ENCODE measurements at regions not wholly inside any gene's neighbourhood (a gene's known extent, or its start where the extent isn't known, plus 50 kb on each side); places are given as distances from the start of the nearest gene placed in this dataset.

DNA sequence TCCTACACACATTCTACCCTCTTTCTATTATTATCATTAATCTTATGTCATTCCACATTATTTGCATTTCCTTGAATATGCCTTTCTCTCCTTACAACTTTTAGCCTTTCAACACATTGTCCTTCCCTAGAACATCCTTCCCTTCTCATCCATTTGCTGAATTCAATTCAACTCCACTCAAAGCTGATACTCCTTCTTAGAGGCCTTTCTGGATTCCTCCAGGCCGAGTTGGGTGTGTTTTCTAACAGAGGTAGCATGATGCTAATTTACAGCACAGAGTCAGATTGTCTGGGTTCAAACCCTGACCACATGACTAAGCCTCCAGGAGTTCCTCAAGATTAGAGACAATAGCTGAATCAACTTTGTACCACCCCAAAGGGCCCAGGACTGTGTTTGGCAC lies 63.4 kb upstream of the IL12A start:
- TF ChIP-seq, protein P1, sequence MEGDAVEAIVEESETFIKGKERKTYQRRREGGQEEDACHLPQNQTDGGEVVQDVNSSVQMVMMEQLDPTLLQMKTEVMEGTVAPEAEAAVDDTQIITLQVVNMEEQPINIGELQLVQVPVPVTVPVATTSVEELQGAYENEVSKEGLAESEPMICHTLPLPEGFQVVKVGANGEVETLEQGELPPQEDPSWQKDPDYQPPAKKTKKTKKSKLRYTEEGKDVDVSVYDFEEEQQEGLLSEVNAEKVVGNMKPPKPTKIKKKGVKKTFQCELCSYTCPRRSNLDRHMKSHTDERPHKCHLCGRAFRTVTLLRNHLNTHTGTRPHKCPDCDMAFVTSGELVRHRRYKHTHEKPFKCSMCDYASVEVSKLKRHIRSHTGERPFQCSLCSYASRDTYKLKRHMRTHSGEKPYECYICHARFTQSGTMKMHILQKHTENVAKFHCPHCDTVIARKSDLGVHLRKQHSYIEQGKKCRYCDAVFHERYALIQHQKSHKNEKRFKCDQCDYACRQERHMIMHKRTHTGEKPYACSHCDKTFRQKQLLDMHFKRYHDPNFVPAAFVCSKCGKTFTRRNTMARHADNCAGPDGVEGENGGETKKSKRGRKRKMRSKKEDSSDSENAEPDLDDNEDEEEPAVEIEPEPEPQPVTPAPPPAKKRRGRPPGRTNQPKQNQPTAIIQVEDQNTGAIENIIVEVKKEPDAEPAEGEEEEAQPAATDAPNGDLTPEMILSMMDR (IDR thresholded peaks at IDR 0.05; ENCODE audit: insufficient read depth, low read depth, low read length), result no peak
- DNase-seq (ENCODE audit: low read depth), result no peak
- no peak overlapping the region for H3K4me3 ChIP-seq (ENCODE audit: low read depth, low read length)

GRCh38 chr3:159926573-159926972 lies 62.1 kb upstream of the IL12A start:
- TF ChIP-seq, protein P1 (IDR thresholded peaks at IDR 0.05; ENCODE audit: insufficient read depth, low read depth, low read length), result no peak
- no peak overlapping the region for H3K4me3 ChIP-seq (ENCODE audit: low read depth, low read length)
- no peak for DNase-seq (ENCODE audit: low read depth)

DNA sequence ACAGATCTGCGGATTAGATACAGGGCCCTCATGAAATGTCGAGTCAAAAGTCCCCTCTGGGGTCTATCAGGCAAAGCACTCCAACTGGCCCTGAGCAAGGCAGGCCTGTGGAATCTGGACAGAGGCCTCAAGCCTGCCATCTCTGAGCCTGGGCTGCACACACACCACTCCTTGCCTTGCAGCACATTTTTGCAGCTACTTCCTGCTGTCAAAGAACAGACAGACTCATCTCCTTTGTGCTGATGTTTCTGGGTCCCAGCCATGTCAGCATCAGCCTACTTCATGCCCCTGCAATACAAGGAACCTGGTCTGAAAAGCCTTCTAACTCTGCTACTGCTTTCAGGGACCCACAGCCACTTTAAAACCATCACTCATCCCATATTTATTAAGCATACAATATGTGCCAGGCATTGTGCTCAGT lies 60.6 kb upstream of the IL12A start:
- no peak for DNase-seq (ENCODE audit: low read depth)
- TF ChIP-seq, protein P1 (IDR thresholded peaks at IDR 0.05; ENCODE audit: insufficient read depth, low read depth, low read length), result no peak
- H3K4me3 ChIP-seq (ENCODE audit: low read depth, low read length), result no peak overlapping the region

- H3K4me3 ChIP-seq (ENCODE audit: low read depth, low read length), result no peak overlapping the region
- DNase-seq (ENCODE audit: low read depth), result peak; percentile 96
- TF ChIP-seq, protein P1 (IDR thresholded peaks at IDR 0.05; ENCODE audit: insufficient read depth, low read depth, low read length), result no peak
These were observed 60.0 kb upstream of the IL12A start for GRCh38 chr3:159928666-159929065.

GRCh38 chr3:159929171-159930141 lies 59.2 kb upstream of the IL12A start:
- H3K4me3 ChIP-seq (ENCODE audit: low read depth, low read length), result no peak overlapping the region
- DNase-seq (ENCODE audit: low read depth), result peak; percentile 80
- TF ChIP-seq, protein P1 (IDR thresholded peaks at IDR 0.05; ENCODE audit: insufficient read depth, low read depth, low read length), result peak; percentile 64

- DNase-seq (ENCODE audit: low read depth), result no peak
- TF ChIP-seq, protein P1 (IDR thresholded peaks at IDR 0.05; ENCODE audit: insufficient read depth, low read depth, low read length), result no peak
- H3K4me3 ChIP-seq (ENCODE audit: low read depth, low read length), result no peak overlapping the region
These were observed 54.4 kb upstream of the IL12A start for GRCh38 chr3:159934216-159934615.
